K562 (cell line): ENCODE measurements at regions not wholly inside any gene's neighbourhood (a gene's known extent, or its start where the extent isn't known, plus 50 kb on each side); places are given as distances from the start of the nearest gene placed in this dataset.

Source experiments
- ATAC-seq: fragments of 200-7000 bp; cut with Tn5 transposase; 3 replicates; pipeline ENCODE4 v1.9.1; 2020; ENCODE audit warnings: moderate library complexity
- BruUV-seq: library from RNA; stranded (reverse); fragments of 400-500 nt; replicated peaks from 2 replicates; lab custom pipeline; 2021; lab: Mats Ljungman, UMichigan
- CTCF ChIA-PET: fragments of 300-600 bp; formaldehyde crosslinking; extraction: SDS; loops from one replicate; lab custom pipeline; 2021; ENCODE audit warnings: low intra/inter-chr PET ratio; lab: Yijun Ruan, JAX
- POLR2A ChIA-PET: fragments of 300-600, 350-650 bp; sonication (Branson Sonifier 250); formaldehyde crosslinking; extraction: SDS; loops from one replicate; lab custom pipeline; 2021; ENCODE audit warnings: antibody characterized with exemption, inconsistent platforms; lab: Yijun Ruan, JAX
- DNase-seq, 4 experiments: peaks; one replicate each; pipeline versions ENCODE4 v3.0.0 to v3.0.0-alpha.2; 2011 to 2018; ENCODE audit warnings: low spot score in 3 of 4, mixed read lengths in 3 of 4; ENCODE audit errors: extremely low read depth in 1 of 4
- FAIRE-seq: peaks from 2 replicates; lab custom pipeline; 2011; peaks lifted over from hg19 to GRCh38; lab: Jason Lieb, UNC
- H2AFZ ChIP-seq: 2 replicates; pipeline ENCODE4 v1.6.0; 2011; ENCODE audit warnings: low read depth, low read length, control low read depth, inconsistent platforms
- H3K27ac ChIP-seq: fragments of 200-600 bp; 3 replicates; pipeline ENCODE4 v1.8.0; 2011; ENCODE audit warnings: low read depth, mild to moderate bottlenecking, control low read depth, inconsistent platforms, low read length, moderate library complexity, mixed read lengths; ENCODE audit errors: extremely low read depth
- H3K27me3 ChIP-seq, 2 experiments: fragments of 300-600 bp in 1 of 2; 2 replicates in 1 of 2; 3 replicates in 1 of 2; pipeline versions ENCODE4 v1.6.0 to v1.8.0; 2011; ENCODE audit warnings: inconsistent platforms in 2 of 2, low read length in 2 of 2, mild to moderate bottlenecking in 1 of 2, mixed read lengths in 1 of 2, moderate library complexity in 1 of 2; ENCODE audit not compliant: control insufficient read depth in 2 of 2, insufficient read depth in 2 of 2
- H3K36me3 ChIP-seq: fragments of 300-600 bp; 3 replicates; pipeline ENCODE4 v1.8.0; 2011; ENCODE audit warnings: mild to moderate bottlenecking, low read length, inconsistent platforms; ENCODE audit not compliant: control insufficient read depth, insufficient read depth
- H3K4me1 ChIP-seq, 2 experiments: fragments of 200-600 bp in 1 of 2; replicated peaks in 1 of 2; 2 replicates in 1 of 2; 3 replicates in 1 of 2; pipeline versions ENCODE4 v1.5.1 to v1.8.0; 2011; ENCODE audit warnings: inconsistent platforms in 2 of 2, low read length in 2 of 2, mild to moderate bottlenecking in 1 of 2, mixed read lengths in 1 of 2, moderate library complexity in 1 of 2; ENCODE audit not compliant: control insufficient read depth in 2 of 2, insufficient read depth in 2 of 2
- H3K4me2 ChIP-seq: 2 replicates; pipeline ENCODE4 v1.6.1; 2011; ENCODE audit warnings: low read length, control low read depth, inconsistent platforms, mixed read lengths; ENCODE audit not compliant: insufficient read depth
- H3K4me3 ChIP-seq: fragments of 200-600 bp; sonication (generic), shearing (Covaris generic); 2 replicates; pipeline ENCODE4 v1.5.1; 2016; ENCODE audit warnings: control low read depth, inconsistent platforms
- H3K79me2 ChIP-seq: fragments of 200-600 bp; 3 replicates; pipeline ENCODE4 v1.8.0; 2011; ENCODE audit warnings: low read length, inconsistent platforms; ENCODE audit not compliant: control insufficient read depth, insufficient read depth
- H3K9ac ChIP-seq, 2 experiments: 2 replicates each; pipeline versions ENCODE4 v1.6.0 to v1.6.1; 2011; ENCODE audit warnings: low read depth in 2 of 2, low read length in 2 of 2, control low read depth in 1 of 2, inconsistent platforms in 1 of 2, mild to moderate bottlenecking in 1 of 2, mixed read lengths in 1 of 2; ENCODE audit not compliant: insufficient read depth in 1 of 2
- H3K9me1 ChIP-seq: one replicate; pipeline ENCODE4 v1.6.0; 2011; ENCODE audit warnings: inconsistent platforms, mild to moderate bottlenecking, low read length, moderate library complexity; ENCODE audit not compliant: control insufficient read depth, insufficient read depth
- H3K9me3 ChIP-seq: replicated peaks from 2 replicates; pipeline ENCODE4 v1.5.1; 2011; ENCODE audit warnings: low read depth, low read length, inconsistent platforms; ENCODE audit not compliant: control insufficient read depth, insufficient read depth
- H4K20me1 ChIP-seq: replicated peaks from 2 replicates; pipeline ENCODE4 v1.6.1; 2011; ENCODE audit warnings: low read length, inconsistent platforms, mixed read lengths; ENCODE audit not compliant: control insufficient read depth, insufficient read depth
- CTBP1 ChIP-seq: fragments of 450-650 bp; IDR thresholded peaks from 2 replicates; pipeline ENCODE4 v1.6.1; 2016; ENCODE audit warnings: borderline replicate concordance
- TFAM ChIP-seq: fragments of 250-450 bp; sonication (Bioruptor Pico); conservative IDR thresholded peaks from 2 replicates; pipeline ENCODE4 v1.5.0; 2021; ENCODE audit warnings: mild to moderate bottlenecking, moderate library complexity
- WGBS: fragments of 100-300 bp; shearing (Covaris generic); methylation state at CpG from one replicate; pipeline ENCODE4 v1.1.6; 2016; ENCODE audit warnings: low coverage, mixed read lengths; ENCODE audit not compliant: insufficient coverage; ENCODE audit errors: missing lambda C conversion rate; 5-methylcytosine and 5-hydroxymethylcytosine counted together
- in situ Hi-C: fragments of 300-500 bp; cut with MboI; formaldehyde crosslinking; loops from 4 replicates; pipeline ENCODE4 v1.15.0; 2018; ENCODE audit warnings: inconsistent platforms, mixed read lengths
- intact Hi-C: fragments of 100-400 bp; cut with micrococcal nuclease; formaldehyde crosslinking; loops from 2 replicates; pipeline ENCODE4 v1.14.2; 2022
- TF ChIP-seq, protein P1 (sequence below): sonication (generic); formaldehyde crosslinking; IDR thresholded peaks from 2 replicates; pipeline ENCODE4 v1.8.0; 2022; ENCODE audit warnings: mild to moderate bottlenecking, missing genetic modification reagents
- TF ChIP-seq, protein P2 (sequence below): sonication (generic); IDR thresholded peaks from 2 replicates; pipeline ENCODE4 v1.6.1; 2016
- TF ChIP-seq, protein P3 (sequence below): sonication (generic); formaldehyde crosslinking; IDR thresholded peaks from 2 replicates; pipeline ENCODE4 v1.8.0; 2023; ENCODE audit warnings: missing genetic modification reagents, mild to moderate bottlenecking, borderline replicate concordance

DNA sequence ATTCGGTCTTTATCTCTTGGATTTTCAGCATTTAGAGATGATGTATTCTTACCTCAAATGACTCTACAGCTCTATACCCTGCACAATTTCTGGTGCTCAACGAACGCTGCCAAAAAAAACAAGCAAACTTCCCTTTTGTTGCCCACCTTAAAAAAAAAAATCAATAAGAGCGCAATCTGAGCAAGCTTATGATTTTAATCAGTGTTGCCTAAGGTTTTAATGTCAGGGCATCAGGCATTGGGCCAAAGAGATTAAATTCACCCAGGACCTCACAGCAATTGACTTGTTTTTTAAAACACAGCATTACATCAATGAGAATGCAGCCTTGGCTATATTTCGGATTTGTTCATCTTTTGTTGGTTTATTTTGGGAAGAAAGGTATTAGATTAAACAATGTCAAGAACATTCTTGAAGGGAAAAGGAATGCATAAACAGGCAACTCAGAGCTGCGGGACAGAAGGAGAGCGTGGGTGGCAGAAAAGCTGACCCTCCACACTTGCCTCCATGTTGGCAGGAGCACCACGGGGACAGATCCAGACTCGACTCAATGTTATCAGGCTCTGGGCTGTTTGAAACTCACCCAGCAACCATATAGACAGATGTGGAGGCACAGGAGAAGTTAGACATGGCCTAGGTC lies 127.5 kb upstream of the DAPK1 start:
- 23% methylated on average over 9 of the region's 9 CpGs for WGBS
- H3K79me2 ChIP-seq, result no peaks in the 10 kb centered on the region
- H3K9me3 ChIP-seq, result no peaks in the 10 kb centered on the region
- H3K9ac ChIP-seq, result no peak overlapping the region
- no peaks in the 10 kb centered on the region for H4K20me1 ChIP-seq
- no peaks in the 10 kb centered on the region for H3K9me1 ChIP-seq
- intact Hi-C loops, result no loop called here
- no peak overlapping the region for H3K4me2 ChIP-seq
- TF ChIP-seq CTBP1, result no peak
- H2AFZ ChIP-seq, result no peak overlapping the region
- DNase-seq (no peak), FAIRE-seq (no peak), ATAC-seq (no peak; the same call in 2 of the 3 replicates)
- ChIA-PET POLR2A (interaction anchor here (1.0 kb wide), 1 partner anchor 48 kb away, joined by 3 read pairs; no protein-coding TSS in a partner anchor), CTCF (no interaction called here)
- in situ Hi-C loops, result no loop called here
- no TSS peak for BruUV-seq
- no peaks in the 10 kb centered on the region for H3K36me3 ChIP-seq
- H3K27ac ChIP-seq, result no peak overlapping the region
- no peak overlapping the region for H3K4me3 ChIP-seq
- peaks cover 0 to 2% of the 10 kb centered on the region in 2 experiments; a peak in 3 of 5 replicates for H3K4me1 ChIP-seq
- H3K27me3 ChIP-seq, result peaks cover 0 to 8% of the 10 kb centered on the region in 2 experiments; a peak in 2 of 5 replicates

DNA sequence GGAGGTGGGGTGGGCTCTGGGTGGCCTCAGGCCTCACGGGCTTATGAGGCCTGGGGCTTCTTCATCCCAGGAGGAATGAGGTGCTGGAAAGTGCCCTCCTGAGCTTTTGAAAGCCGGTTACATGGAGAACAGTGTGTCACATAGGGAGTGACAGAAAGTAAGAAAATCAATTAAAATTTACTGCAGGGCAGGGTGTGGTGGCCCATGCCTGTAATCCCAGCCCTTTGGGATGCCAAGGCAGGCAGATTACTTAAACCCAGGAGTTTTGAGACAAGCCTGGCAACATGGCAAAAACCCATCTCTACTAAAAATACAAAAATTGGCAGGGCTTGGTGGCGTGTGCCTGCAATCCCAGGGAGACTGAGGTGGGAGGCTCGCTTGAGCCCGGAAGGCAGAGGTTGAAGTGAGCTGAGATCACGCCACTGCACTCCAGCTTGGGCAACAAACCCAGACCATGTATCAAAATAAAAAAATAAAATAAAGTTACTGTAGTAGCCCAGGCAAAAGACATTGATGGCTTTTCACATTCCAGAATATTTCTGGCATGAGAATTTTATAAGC lies 125.8 kb upstream of the DAPK1 start:
- Histone ChIP-seq H3K27me3 (peaks cover 0 to 8% of the 10 kb centered on the region in 2 experiments; a peak in 2 of 5 replicates), H3K4me1 (peaks cover 0 to 2% of the 10 kb centered on the region in 2 experiments; a peak in 3 of 5 replicates), H3K9ac (no peak overlapping the region), H3K4me3 (no peak overlapping the region), H3K36me3 (no peaks in the 10 kb centered on the region), H3K9me1 (no peaks in the 10 kb centered on the region), H3K79me2 (no peaks in the 10 kb centered on the region), H3K9me3 (no peaks in the 10 kb centered on the region), H3K27ac (no peak overlapping the region), H2AFZ (no peak overlapping the region), H3K4me2 (no peak overlapping the region), H4K20me1 (no peaks in the 10 kb centered on the region)
- POLR2A ChIA-PET, result interaction anchor here (0.6 kb wide), 1 partner anchor 127 kb away, joined by 3 read pairs; no protein-coding TSS in a partner anchor
- BruUV-seq, result no TSS peak
- CTCF ChIA-PET, result no interaction called here
- 50% methylated on average over 6 of the region's 6 CpGs for WGBS
- in situ Hi-C loops (no loop called here), intact Hi-C loops (no loop called here)
- FAIRE-seq, result no peak
- ATAC-seq, result no peak
- DNase-seq, result no peak
- TF ChIP-seq, protein P1, sequence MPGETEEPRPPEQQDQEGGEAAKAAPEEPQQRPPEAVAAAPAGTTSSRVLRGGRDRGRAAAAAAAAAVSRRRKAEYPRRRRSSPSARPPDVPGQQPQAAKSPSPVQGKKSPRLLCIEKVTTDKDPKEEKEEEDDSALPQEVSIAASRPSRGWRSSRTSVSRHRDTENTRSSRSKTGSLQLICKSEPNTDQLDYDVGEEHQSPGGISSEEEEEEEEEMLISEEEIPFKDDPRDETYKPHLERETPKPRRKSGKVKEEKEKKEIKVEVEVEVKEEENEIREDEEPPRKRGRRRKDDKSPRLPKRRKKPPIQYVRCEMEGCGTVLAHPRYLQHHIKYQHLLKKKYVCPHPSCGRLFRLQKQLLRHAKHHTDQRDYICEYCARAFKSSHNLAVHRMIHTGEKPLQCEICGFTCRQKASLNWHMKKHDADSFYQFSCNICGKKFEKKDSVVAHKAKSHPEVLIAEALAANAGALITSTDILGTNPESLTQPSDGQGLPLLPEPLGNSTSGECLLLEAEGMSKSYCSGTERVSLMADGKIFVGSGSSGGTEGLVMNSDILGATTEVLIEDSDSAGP (CRISPR knock-in tag), result no peak
- TF ChIP-seq, protein P2, sequence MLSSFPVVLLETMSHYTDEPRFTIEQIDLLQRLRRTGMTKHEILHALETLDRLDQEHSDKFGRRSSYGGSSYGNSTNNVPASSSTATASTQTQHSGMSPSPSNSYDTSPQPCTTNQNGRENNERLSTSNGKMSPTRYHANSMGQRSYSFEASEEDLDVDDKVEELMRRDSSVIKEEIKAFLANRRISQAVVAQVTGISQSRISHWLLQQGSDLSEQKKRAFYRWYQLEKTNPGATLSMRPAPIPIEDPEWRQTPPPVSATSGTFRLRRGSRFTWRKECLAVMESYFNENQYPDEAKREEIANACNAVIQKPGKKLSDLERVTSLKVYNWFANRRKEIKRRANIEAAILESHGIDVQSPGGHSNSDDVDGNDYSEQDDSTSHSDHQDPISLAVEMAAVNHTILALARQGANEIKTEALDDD, result no peak
- no peak for TF ChIP-seq TFAM
- TF ChIP-seq, protein P3, sequence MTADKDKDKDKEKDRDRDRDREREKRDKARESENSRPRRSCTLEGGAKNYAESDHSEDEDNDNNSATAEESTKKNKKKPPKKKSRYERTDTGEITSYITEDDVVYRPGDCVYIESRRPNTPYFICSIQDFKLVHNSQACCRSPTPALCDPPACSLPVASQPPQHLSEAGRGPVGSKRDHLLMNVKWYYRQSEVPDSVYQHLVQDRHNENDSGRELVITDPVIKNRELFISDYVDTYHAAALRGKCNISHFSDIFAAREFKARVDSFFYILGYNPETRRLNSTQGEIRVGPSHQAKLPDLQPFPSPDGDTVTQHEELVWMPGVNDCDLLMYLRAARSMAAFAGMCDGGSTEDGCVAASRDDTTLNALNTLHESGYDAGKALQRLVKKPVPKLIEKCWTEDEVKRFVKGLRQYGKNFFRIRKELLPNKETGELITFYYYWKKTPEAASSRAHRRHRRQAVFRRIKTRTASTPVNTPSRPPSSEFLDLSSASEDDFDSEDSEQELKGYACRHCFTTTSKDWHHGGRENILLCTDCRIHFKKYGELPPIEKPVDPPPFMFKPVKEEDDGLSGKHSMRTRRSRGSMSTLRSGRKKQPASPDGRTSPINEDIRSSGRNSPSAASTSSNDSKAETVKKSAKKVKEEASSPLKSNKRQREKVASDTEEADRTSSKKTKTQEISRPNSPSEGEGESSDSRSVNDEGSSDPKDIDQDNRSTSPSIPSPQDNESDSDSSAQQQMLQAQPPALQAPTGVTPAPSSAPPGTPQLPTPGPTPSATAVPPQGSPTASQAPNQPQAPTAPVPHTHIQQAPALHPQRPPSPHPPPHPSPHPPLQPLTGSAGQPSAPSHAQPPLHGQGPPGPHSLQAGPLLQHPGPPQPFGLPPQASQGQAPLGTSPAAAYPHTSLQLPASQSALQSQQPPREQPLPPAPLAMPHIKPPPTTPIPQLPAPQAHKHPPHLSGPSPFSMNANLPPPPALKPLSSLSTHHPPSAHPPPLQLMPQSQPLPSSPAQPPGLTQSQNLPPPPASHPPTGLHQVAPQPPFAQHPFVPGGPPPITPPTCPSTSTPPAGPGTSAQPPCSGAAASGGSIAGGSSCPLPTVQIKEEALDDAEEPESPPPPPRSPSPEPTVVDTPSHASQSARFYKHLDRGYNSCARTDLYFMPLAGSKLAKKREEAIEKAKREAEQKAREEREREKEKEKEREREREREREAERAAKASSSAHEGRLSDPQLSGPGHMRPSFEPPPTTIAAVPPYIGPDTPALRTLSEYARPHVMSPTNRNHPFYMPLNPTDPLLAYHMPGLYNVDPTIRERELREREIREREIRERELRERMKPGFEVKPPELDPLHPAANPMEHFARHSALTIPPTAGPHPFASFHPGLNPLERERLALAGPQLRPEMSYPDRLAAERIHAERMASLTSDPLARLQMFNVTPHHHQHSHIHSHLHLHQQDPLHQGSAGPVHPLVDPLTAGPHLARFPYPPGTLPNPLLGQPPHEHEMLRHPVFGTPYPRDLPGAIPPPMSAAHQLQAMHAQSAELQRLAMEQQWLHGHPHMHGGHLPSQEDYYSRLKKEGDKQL, result no peak
